KMS-11 (cell line): ENCODE measurements at regions not wholly inside any gene's neighbourhood (a gene's known extent, or its start where the extent isn't known, plus 50 kb on each side); places are given as distances from the start of the nearest gene placed in this dataset.

ENCODE experiments used
- H2AFZ ChIP-seq: fragments of 200-600 bp; sonication (generic); 2 replicates; pipeline ENCODE4 v1.6.1; 2016; ENCODE audit warnings: antibody characterized with exemption, mixed run types, low read depth
- H3K27ac ChIP-seq: fragments of 200-600 bp; sonication (generic); 2 replicates; pipeline ENCODE4 v1.6.1; 2016; ENCODE audit warnings: mild to moderate bottlenecking, mixed run types
- H3K27me3 ChIP-seq: fragments of 200-600 bp; sonication (generic); 2 replicates; pipeline ENCODE4 v1.6.1; 2017; ENCODE audit warnings: mild to moderate bottlenecking, low read depth, mixed run types, moderate library complexity; ENCODE audit not compliant: insufficient read depth
- H3K36me3 ChIP-seq: fragments of 200-600 bp; sonication (generic); 2 replicates; pipeline ENCODE4 v1.6.1; 2017; ENCODE audit warnings: mild to moderate bottlenecking, mixed run types; ENCODE audit not compliant: insufficient read depth
- H3K4me1 ChIP-seq: fragments of 200-600 bp; sonication (generic); 2 replicates; pipeline ENCODE4 v1.6.1; 2016; ENCODE audit warnings: mild to moderate bottlenecking, low read depth, mixed run types; ENCODE audit not compliant: poor library complexity, severe bottlenecking
- H3K4me2 ChIP-seq: fragments of 200-600 bp; sonication (generic); 2 replicates; pipeline ENCODE4 v1.7.0; 2016; ENCODE audit warnings: mild to moderate bottlenecking, mixed run types
- H3K4me3 ChIP-seq: fragments of 200-600 bp; sonication (generic); IDR thresholded peaks from 2 replicates; pipeline ENCODE4 v1.6.1; 2017; ENCODE audit warnings: low read depth, low read length, mixed read lengths; ENCODE audit not compliant: insufficient read depth
- H3K79me2 ChIP-seq: fragments of 200-600 bp; sonication (generic); 2 replicates; pipeline ENCODE4 v1.6.1; 2016; ENCODE audit warnings: low read depth, mixed run types; ENCODE audit not compliant: insufficient read depth
- H3K9ac ChIP-seq: fragments of 200-600 bp; sonication (generic); 2 replicates; pipeline ENCODE4 v1.6.1; 2016; ENCODE audit warnings: mild to moderate bottlenecking, mixed run types
- H4K20me1 ChIP-seq: fragments of 200-600 bp; sonication (generic); 2 replicates; pipeline ENCODE4 v1.6.1; 2016; ENCODE audit warnings: mild to moderate bottlenecking, mixed run types; ENCODE audit not compliant: insufficient read depth
- CTCF ChIP-seq: fragments of 200-600 bp; sonication (generic); conservative IDR thresholded peaks from 2 replicates; pipeline ENCODE4 v1.6.1; 2017; ENCODE audit warnings: low read depth, mild to moderate bottlenecking, antibody characterized with exemption, low read length, moderate library complexity, mixed read lengths

DNA sequence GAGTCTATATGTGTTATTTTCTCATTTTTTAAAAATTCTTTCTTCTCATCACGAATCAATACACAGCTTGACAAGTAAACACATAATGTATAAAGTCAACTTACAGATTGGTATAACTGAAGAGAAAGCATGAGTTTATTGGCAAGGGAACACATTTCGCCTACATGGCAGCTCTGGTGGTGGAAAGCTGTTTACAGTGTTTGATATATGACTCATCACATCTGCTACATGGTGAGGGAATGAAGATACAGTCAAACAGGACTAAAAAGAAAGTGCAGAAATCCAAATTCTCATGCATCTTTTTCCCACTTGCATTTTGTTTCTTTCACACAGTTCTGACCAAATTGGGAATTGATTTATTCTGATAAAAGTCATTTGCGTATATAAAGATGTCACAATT, 122.2 kb upstream of the ADGRL4 start:
- H4K20me1 ChIP-seq = no peaks in the 10 kb centered on the region
- no peaks in the 10 kb centered on the region for H3K79me2 ChIP-seq
- H3K27me3 ChIP-seq = no peaks in the 10 kb centered on the region
- TF ChIP-seq CTCF = no peak
- no peak overlapping the region for H3K4me3 ChIP-seq
- H3K27ac ChIP-seq = no peak overlapping the region
- no peak overlapping the region for H2AFZ ChIP-seq
- no peak overlapping the region for H3K9ac ChIP-seq
- no peaks in the 10 kb centered on the region for H3K36me3 ChIP-seq
- H3K4me1 ChIP-seq = no peaks in the 10 kb centered on the region
- H3K4me2 ChIP-seq = no peak overlapping the region

DNA sequence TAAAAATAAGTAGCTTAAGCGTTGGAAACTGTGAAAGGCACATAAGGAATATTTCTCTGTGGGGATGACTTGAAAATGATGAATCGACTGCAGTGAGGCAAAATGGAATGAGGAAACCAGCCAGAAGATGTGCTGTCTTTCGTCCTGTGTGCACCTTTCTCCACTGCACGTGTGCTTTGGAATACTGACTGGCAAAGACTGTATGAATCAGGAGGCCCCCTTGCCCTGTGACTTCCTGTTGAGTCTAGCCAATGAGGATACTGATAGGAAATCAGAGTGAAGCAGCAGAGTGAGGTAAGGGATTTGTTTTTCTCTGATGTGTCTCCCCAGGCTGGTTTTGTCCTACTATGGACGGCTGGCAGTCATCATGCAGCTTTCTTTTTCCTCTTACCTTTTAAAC, 118.2 kb upstream of the ADGRL4 start:
- no peak for TF ChIP-seq CTCF
- no peak overlapping the region for H2AFZ ChIP-seq

GRCh38 chr1:79122521-79122920, 116.0 kb upstream of the ADGRL4 start:
- Histone ChIP-seq H2AFZ (no peak overlapping the region), H3K27me3 (no peaks in the 10 kb centered on the region), H3K4me3 (no peak overlapping the region), H3K4me2 (no peak overlapping the region), H3K27ac (no peak overlapping the region), H3K36me3 (no peaks in the 10 kb centered on the region), H4K20me1 (no peaks in the 10 kb centered on the region), H3K4me1 (no peaks in the 10 kb centered on the region), H3K9ac (no peak overlapping the region), H3K79me2 (no peaks in the 10 kb centered on the region)
- TF ChIP-seq CTCF = no peak

More for the DNA sequence above, 118.2 kb upstream of the ADGRL4 start:
- Histone ChIP-seq H3K9ac (no peak overlapping the region), H4K20me1 (no peaks in the 10 kb centered on the region), H3K4me1 (no peaks in the 10 kb centered on the region), H3K79me2 (no peaks in the 10 kb centered on the region), H3K4me3 (no peak overlapping the region), H3K27ac (no peak overlapping the region), H3K36me3 (no peaks in the 10 kb centered on the region), H3K4me2 (no peak overlapping the region), H3K27me3 (no peaks in the 10 kb centered on the region)

- Histone ChIP-seq H3K4me2 (no peak overlapping the region), H3K36me3 (no peaks in the 10 kb centered on the region), H3K79me2 (no peaks in the 10 kb centered on the region), H3K4me3 (no peak overlapping the region), H2AFZ (no peak overlapping the region), H3K4me1 (peaks cover 29% of the 10 kb centered on the region), H3K27me3 (no peaks in the 10 kb centered on the region), H3K27ac (no peak overlapping the region), H4K20me1 (no peaks in the 10 kb centered on the region), H3K9ac (no peak overlapping the region)
- TF ChIP-seq CTCF = no peak
Measured at GRCh38 chr1:79117376-79117775, 110.8 kb upstream of the ADGRL4 start.
